HepG2 (cell line): ENCODE measurements at regions not wholly inside any gene's neighbourhood (a gene's known extent, or its start where the extent isn't known, plus 50 kb on each side); places are given as distances from the start of the nearest gene placed in this dataset.

Source experiments
- ATAC-seq: fragments of 200-7000 bp; cut with Tn5 transposase; 3 replicates; pipeline ENCODE4 v1.9.1; 2020; ENCODE audit warnings: mild to moderate bottlenecking, moderate library complexity
- BruUV-seq: library from RNA; stranded (reverse); fragments of 400-500 nt; replicated peaks from 2 replicates; lab custom pipeline; 2021; lab: Mats Ljungman, UMichigan
- CTCF ChIA-PET: fragments of 300-600 bp; formaldehyde crosslinking; extraction: SDS; loops from one replicate; lab custom pipeline; 2021; ENCODE audit warnings: low total read pairs, inconsistent platforms, low intra/inter-chr PET ratio; lab: Yijun Ruan, JAX
- POLR2A ChIA-PET: fragments of 350-600 bp; sonication (Branson Sonifier 250); formaldehyde crosslinking; loops from one replicate; lab custom pipeline; 2020; ENCODE audit warnings: antibody characterized with exemption, inconsistent platforms; lab: Yijun Ruan, JAX
- DNase-seq: peaks from one replicate; pipeline ENCODE4 v3.0.0-alpha.2; 2015; ENCODE audit warnings: low spot score
- FAIRE-seq: peaks from 3 replicates; lab custom pipeline; 2011; peaks lifted over from hg19 to GRCh38; lab: Jason Lieb, UNC
- H2AFZ ChIP-seq: one replicate; pipeline ENCODE4 v1.6.1; 2011; ENCODE audit warnings: low read length, inconsistent platforms
- H3K27ac ChIP-seq: fragments of 300-600 bp; 3 replicates; pipeline ENCODE4 v1.8.0; 2011; ENCODE audit warnings: mixed run types, mild to moderate bottlenecking, mixed read lengths, low read length, inconsistent platforms; ENCODE audit not compliant: insufficient read depth; ENCODE audit errors: extremely low read length
- H3K27me3 ChIP-seq, 2 experiments: fragments of 200-600 bp in 1 of 2; 2 replicates in 1 of 2; 3 replicates in 1 of 2; pipeline versions ENCODE4 v1.6.0 to v1.8.0; 2011; ENCODE audit warnings: low read length in 2 of 2, mild to moderate bottlenecking in 2 of 2, moderate library complexity in 2 of 2, inconsistent platforms in 1 of 2; ENCODE audit not compliant: insufficient read depth in 2 of 2, control insufficient read depth in 1 of 2
- H3K36me3 ChIP-seq, 2 experiments: fragments of 200-600 bp in 1 of 2; replicated peaks in 1 of 2; 2 replicates in 1 of 2; 3 replicates in 1 of 2; pipeline versions ENCODE4 v1.5.1 to v1.8.0; 2011; ENCODE audit warnings: low read length in 2 of 2, inconsistent platforms in 1 of 2; ENCODE audit not compliant: insufficient read depth in 2 of 2, control insufficient read depth in 1 of 2
- H3K4me1 ChIP-seq: 2 replicates; pipeline ENCODE4 v1.5.1; 2012; ENCODE audit warnings: low read length, inconsistent platforms; ENCODE audit not compliant: insufficient read depth
- H3K4me2 ChIP-seq: 2 replicates; pipeline ENCODE4 v1.6.0; 2011; ENCODE audit warnings: low read depth, low read length, inconsistent platforms
- H3K4me3 ChIP-seq, 3 experiments: fragments of 200-600 bp in 1 of 3; sonication (generic), shearing (Covaris generic) in 1 of 3; replicated peaks in 1 of 3; 2 replicates each; pipeline ENCODE4 v1.5.1; 2011 to 2016; ENCODE audit warnings: low read length in 3 of 3, inconsistent platforms in 2 of 3, low read depth in 2 of 3, mild to moderate bottlenecking in 2 of 3, control low read depth in 1 of 3, mixed read lengths in 1 of 3; ENCODE audit not compliant: insufficient read depth in 1 of 3
- H3K79me2 ChIP-seq: one replicate; pipeline ENCODE4 v1.6.1; 2011; ENCODE audit warnings: low read length, inconsistent platforms; ENCODE audit not compliant: insufficient read depth
- H3K9ac ChIP-seq: 2 replicates; pipeline ENCODE4 v1.6.0; 2011; ENCODE audit warnings: mild to moderate bottlenecking, low read depth, low read length, inconsistent platforms; ENCODE audit not compliant: insufficient read depth
- H3K9me3 ChIP-seq: 2 replicates; pipeline ENCODE4 v1.5.1; 2012; ENCODE audit warnings: mild to moderate bottlenecking, low read length
- H4K20me1 ChIP-seq: 2 replicates; pipeline ENCODE4 v1.6.0; 2011; ENCODE audit warnings: inconsistent platforms, mild to moderate bottlenecking, low read length, moderate library complexity; ENCODE audit not compliant: insufficient read depth
- RFXAP ChIP-seq: sonication (generic); formaldehyde crosslinking; IDR thresholded peaks from 2 replicates; pipeline ENCODE4 v1.4.0; 2020; ENCODE audit warnings: missing genetic modification reagents, borderline replicate concordance
- SMAD1 ChIP-seq: sonication (generic); formaldehyde crosslinking; IDR thresholded peaks from 2 replicates; pipeline ENCODE4 v1.4.0; 2020; ENCODE audit warnings: missing genetic modification reagents, low read depth, mild to moderate bottlenecking, borderline replicate concordance
- ZNF232 ChIP-seq: sonication (generic); formaldehyde crosslinking; IDR thresholded peaks from 2 replicates; pipeline ENCODE4 v1.4.0; 2020; ENCODE audit warnings: missing genetic modification reagents, borderline replicate concordance
- ZNF672 ChIP-seq: sonication (generic); formaldehyde crosslinking; IDR thresholded peaks from 2 replicates; pipeline ENCODE4 v1.8.1; 2022; ENCODE audit warnings: missing genetic modification reagents
- ZNF773 ChIP-seq: sonication (generic); formaldehyde crosslinking; IDR thresholded peaks from 2 replicates; pipeline ENCODE4 v1.4.0; 2020; ENCODE audit warnings: missing genetic modification reagents, borderline replicate concordance
- WGBS: methylation state at CpG from one replicate; pipeline ENCODE4 v1.1.6; 2017; ENCODE audit warnings: low lambda C conversion rate; 5-methylcytosine and 5-hydroxymethylcytosine counted together
- in situ Hi-C: cut with HindIII; loops from 2 replicates; pipeline ENCODE4 v1.10.0; 2017; ENCODE audit warnings: low pct_unique_long_range_greater_than_20kb; ENCODE audit not compliant: extremely low pct_ligation_motif_present
- intact Hi-C: fragments of 100-400 bp; cut with micrococcal nuclease; formaldehyde crosslinking; loops from one replicate; pipeline ENCODE4 v1.10.0; 2022; ENCODE audit not compliant: unreplicated experiment
- TF ChIP-seq, protein P1 (sequence below): sonication (generic); formaldehyde crosslinking; IDR thresholded peaks from 2 replicates; pipeline ENCODE4 v1.8.1; 2023; ENCODE audit warnings: mild to moderate bottlenecking, missing genetic modification reagents
- TF ChIP-seq, protein P2 (sequence below): sonication (generic); formaldehyde crosslinking; IDR thresholded peaks from 2 replicates; pipeline ENCODE4 v1.4.0; 2020; ENCODE audit warnings: mild to moderate bottlenecking, low read depth, missing genetic modification reagents
- TF ChIP-seq, protein P3 (sequence below): sonication (generic); formaldehyde crosslinking; IDR thresholded peaks from 2 replicates; pipeline ENCODE4 v1.4.0; 2020; ENCODE audit warnings: missing genetic modification reagents
- TF ChIP-seq, protein P4 (sequence below): sonication (generic); formaldehyde crosslinking; IDR thresholded peaks from 2 replicates; pipeline ENCODE4 v1.4.0; 2020; ENCODE audit warnings: missing genetic modification reagents
- TF ChIP-seq, protein P5 (sequence below): sonication (generic); formaldehyde crosslinking; IDR thresholded peaks from 2 replicates; pipeline ENCODE4 v1.4.0; 2020; ENCODE audit warnings: missing genetic modification reagents

DNA sequence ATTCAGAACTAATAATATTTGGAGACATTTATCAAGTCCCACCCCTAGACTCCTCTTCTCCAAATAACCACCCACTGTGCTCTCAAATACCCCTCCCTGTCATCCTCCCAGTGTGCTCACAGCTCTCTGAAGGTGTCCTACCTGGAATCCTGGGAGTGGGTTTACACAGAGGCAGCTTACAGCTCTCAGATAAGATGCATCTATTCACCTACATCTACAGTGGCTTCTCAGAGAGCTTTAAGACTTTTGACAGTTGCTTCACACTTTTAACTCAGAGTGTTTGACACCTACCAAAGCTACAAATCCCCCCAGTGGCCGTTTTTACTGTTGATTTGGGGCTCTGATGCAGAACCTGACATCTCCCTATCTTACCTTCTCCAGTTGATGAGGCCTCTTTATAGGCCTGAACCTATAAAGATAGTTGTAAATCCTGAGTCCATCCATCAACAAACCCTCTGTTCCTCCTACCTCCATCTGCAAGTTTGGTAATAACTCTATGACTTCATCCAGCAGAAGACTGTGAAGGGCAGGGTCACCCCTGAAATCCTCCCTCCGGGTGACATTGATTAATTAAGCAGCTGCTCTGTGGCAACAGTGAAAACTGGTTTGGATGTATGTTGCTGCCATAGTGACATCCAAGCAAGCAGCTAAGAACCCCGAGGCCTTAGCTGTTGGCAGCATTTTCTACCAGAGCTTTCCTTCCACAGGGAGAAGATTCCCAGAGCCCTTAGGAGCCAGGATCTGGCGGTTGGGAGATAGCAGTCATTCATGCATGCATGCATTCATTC is 226.1 kb upstream of the RREB1 start:
- H3K4me2 ChIP-seq: no peak overlapping the region
- H3K9ac ChIP-seq: no peak overlapping the region
- no peak for DNase-seq
- in situ Hi-C loops (no loop called here), intact Hi-C loops (no loop called here)
- no peaks in the 10 kb centered on the region for H3K9me3 ChIP-seq
- FAIRE-seq: no peak
- H3K4me3 ChIP-seq: no peak overlapping the region
- 0 out of 5 replicates have a peak, but pooled peaks cover 0 to 6% of the 10 kb centered on the region in 2 experiments for H3K27me3 ChIP-seq
- 3% methylated on average over 4 of the region's 4 CpGs for WGBS
- no peak overlapping the region for H3K27ac ChIP-seq
- ChIA-PET POLR2A (no interaction called here), CTCF (no interaction called here)
- no peaks in the 10 kb centered on the region for H3K79me2 ChIP-seq
- ATAC-seq: no peak
- no TSS peak for BruUV-seq
- no peak overlapping the region for H2AFZ ChIP-seq
- no peaks in the 10 kb centered on the region for H4K20me1 ChIP-seq
- H3K4me1 ChIP-seq: no peaks in the 10 kb centered on the region
- H3K36me3 ChIP-seq: no peaks in the 10 kb centered on the region
- TF ChIP-seq SMAD1 (CRISPR knock-in tag) (no peak), ZNF232 (no peak), RFXAP (CRISPR knock-in tag) (no peak), ZNF773 (CRISPR knock-in tag) (no peak), ZNF672 (no peak)
- TF ChIP-seq, protein P1, sequence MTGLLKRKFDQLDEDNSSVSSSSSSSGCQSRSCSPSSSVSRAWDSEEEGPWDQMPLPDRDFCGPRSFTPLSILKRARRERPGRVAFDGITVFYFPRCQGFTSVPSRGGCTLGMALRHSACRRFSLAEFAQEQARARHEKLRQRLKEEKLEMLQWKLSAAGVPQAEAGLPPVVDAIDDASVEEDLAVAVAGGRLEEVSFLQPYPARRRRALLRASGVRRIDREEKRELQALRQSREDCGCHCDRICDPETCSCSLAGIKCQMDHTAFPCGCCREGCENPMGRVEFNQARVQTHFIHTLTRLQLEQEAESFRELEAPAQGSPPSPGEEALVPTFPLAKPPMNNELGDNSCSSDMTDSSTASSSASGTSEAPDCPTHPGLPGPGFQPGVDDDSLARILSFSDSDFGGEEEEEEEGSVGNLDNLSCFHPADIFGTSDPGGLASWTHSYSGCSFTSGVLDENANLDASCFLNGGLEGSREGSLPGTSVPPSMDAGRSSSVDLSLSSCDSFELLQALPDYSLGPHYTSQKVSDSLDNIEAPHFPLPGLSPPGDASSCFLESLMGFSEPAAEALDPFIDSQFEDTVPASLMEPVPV: no peak
- TF ChIP-seq, protein P2, sequence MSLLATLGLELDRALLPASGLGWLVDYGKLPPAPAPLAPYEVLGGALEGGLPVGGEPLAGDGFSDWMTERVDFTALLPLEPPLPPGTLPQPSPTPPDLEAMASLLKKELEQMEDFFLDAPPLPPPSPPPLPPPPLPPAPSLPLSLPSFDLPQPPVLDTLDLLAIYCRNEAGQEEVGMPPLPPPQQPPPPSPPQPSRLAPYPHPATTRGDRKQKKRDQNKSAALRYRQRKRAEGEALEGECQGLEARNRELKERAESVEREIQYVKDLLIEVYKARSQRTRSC (CRISPR knock-in tag): no peak
- TF ChIP-seq, protein P3, sequence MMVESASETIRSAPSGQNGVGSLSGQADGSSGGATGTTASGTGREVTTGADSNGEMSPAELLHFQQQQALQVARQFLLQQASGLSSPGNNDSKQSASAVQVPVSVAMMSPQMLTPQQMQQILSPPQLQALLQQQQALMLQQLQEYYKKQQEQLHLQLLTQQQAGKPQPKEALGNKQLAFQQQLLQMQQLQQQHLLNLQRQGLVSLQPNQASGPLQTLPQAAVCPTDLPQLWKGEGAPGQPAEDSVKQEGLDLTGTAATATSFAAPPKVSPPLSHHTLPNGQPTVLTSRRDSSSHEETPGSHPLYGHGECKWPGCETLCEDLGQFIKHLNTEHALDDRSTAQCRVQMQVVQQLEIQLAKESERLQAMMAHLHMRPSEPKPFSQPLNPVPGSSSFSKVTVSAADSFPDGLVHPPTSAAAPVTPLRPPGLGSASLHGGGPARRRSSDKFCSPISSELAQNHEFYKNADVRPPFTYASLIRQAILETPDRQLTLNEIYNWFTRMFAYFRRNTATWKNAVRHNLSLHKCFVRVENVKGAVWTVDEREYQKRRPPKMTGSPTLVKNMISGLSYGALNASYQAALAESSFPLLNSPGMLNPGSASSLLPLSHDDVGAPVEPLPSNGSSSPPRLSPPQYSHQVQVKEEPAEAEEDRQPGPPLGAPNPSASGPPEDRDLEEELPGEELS (CRISPR knock-in tag): no peak
- TF ChIP-seq, protein P4, sequence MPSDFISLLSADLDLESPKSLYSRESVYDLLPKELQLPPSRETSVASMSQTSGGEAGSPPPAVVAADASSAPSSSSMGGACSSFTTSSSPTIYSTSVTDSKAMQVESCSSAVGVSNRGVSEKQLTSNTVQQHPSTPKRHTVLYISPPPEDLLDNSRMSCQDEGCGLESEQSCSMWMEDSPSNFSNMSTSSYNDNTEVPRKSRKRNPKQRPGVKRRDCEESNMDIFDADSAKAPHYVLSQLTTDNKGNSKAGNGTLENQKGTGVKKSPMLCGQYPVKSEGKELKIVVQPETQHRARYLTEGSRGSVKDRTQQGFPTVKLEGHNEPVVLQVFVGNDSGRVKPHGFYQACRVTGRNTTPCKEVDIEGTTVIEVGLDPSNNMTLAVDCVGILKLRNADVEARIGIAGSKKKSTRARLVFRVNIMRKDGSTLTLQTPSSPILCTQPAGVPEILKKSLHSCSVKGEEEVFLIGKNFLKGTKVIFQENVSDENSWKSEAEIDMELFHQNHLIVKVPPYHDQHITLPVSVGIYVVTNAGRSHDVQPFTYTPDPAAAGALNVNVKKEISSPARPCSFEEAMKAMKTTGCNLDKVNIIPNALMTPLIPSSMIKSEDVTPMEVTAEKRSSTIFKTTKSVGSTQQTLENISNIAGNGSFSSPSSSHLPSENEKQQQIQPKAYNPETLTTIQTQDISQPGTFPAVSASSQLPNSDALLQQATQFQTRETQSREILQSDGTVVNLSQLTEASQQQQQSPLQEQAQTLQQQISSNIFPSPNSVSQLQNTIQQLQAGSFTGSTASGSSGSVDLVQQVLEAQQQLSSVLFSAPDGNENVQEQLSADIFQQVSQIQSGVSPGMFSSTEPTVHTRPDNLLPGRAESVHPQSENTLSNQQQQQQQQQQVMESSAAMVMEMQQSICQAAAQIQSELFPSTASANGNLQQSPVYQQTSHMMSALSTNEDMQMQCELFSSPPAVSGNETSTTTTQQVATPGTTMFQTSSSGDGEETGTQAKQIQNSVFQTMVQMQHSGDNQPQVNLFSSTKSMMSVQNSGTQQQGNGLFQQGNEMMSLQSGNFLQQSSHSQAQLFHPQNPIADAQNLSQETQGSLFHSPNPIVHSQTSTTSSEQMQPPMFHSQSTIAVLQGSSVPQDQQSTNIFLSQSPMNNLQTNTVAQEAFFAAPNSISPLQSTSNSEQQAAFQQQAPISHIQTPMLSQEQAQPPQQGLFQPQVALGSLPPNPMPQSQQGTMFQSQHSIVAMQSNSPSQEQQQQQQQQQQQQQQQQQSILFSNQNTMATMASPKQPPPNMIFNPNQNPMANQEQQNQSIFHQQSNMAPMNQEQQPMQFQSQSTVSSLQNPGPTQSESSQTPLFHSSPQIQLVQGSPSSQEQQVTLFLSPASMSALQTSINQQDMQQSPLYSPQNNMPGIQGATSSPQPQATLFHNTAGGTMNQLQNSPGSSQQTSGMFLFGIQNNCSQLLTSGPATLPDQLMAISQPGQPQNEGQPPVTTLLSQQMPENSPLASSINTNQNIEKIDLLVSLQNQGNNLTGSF (CRISPR knock-in tag): no peak
- TF ChIP-seq, protein P5, sequence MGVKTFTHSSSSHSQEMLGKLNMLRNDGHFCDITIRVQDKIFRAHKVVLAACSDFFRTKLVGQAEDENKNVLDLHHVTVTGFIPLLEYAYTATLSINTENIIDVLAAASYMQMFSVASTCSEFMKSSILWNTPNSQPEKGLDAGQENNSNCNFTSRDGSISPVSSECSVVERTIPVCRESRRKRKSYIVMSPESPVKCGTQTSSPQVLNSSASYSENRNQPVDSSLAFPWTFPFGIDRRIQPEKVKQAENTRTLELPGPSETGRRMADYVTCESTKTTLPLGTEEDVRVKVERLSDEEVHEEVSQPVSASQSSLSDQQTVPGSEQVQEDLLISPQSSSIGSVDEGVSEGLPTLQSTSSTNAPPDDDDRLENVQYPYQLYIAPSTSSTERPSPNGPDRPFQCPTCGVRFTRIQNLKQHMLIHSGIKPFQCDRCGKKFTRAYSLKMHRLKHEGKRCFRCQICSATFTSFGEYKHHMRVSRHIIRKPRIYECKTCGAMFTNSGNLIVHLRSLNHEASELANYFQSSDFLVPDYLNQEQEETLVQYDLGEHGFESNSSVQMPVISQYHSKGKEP (CRISPR knock-in tag): no peak
